ENCODE measurements at regions not wholly inside any gene's neighbourhood (a gene's known extent, or its start where the extent isn't known, plus 50 kb on each side); places are given as distances from the start of the nearest gene placed in this dataset.

- no peak for TF ChIP-seq CTCF (IDR thresholded peaks at IDR 0.05 in 2 of 3, conservative IDR thresholded peaks at IDR 0.05 in 1 of 3; ENCODE audit: borderline replicate concordance in 1 of 3, insufficient read depth in 1 of 3, low read depth in 2 of 3, low read length in 2 of 3)
- TF ChIP-seq EZH2 (IDR thresholded peaks at IDR 0.05) = no peak
- no peak for TF ChIP-seq ATF3 (IDR thresholded peaks at IDR 0.05)
- no peak for TF ChIP-seq TCF7L2 (IDR thresholded peaks at IDR 0.05; ENCODE audit: borderline replicate concordance, extremely low read depth, insufficient read depth, insufficient read length)
- no peak for TF ChIP-seq ELF1 (IDR thresholded peaks at IDR 0.05; ENCODE audit: borderline replicate concordance, low read depth)
- TF ChIP-seq POLR2A (IDR thresholded peaks at IDR 0.05; ENCODE audit: borderline replicate concordance, extremely low read depth, insufficient read depth, insufficient read length) = no peak
- no peak for TF ChIP-seq JUND (IDR thresholded peaks at IDR 0.05)
- no peak for TF ChIP-seq REST (IDR thresholded peaks at IDR 0.05; ENCODE audit: low read depth)
- TF ChIP-seq EGR1 (IDR thresholded peaks at IDR 0.05; ENCODE audit: low read depth) = no peak
These were observed 191.7 kb upstream of the NOX3 start (continued) for GRCh38 chr6:155647354-155647753.

- Histone ChIP-seq H2AFZ (ENCODE audit: low read depth, low read length, poor library complexity, severe bottlenecking) (no peak overlapping the region), H3K4me3 (replicated peaks in 1 of 2; ENCODE audit: low read depth in 1 of 2, low read length in 2 of 2) (no peak overlapping the region), H3K4me2 (ENCODE audit: low read length) (no peak overlapping the region), H3K9me3 (ENCODE audit: control insufficient read depth in 1 of 2, insufficient read depth in 1 of 2, low read depth in 1 of 2, low read length in 2 of 2) (no peaks in the 10 kb centered on the region), H3K9ac (ENCODE audit: low read length) (no peak overlapping the region), H3K27ac (ENCODE audit: low read depth, low read length) (no peak overlapping the region), H3K4me1 (ENCODE audit: control insufficient read depth in 1 of 2, insufficient read depth in 2 of 2, low read length in 2 of 2) (no peaks in the 10 kb centered on the region), H3K9me2 (ENCODE audit: insufficient read depth) (no peaks in the 10 kb centered on the region), H3K36me3 (ENCODE audit: control insufficient read depth in 1 of 2, insufficient read depth in 2 of 2, low read length in 2 of 2) (no peaks in the 10 kb centered on the region), H3K27me3 (ENCODE audit: insufficient read depth, low read length) (no peaks in the 10 kb centered on the region), H3K79me2 (ENCODE audit: insufficient read depth, low read length) (no peaks in the 10 kb centered on the region), H4K20me1 (ENCODE audit: insufficient read depth) (no peaks in the 10 kb centered on the region)
- POLR2A ChIA-PET = no interaction called here
- ATAC-seq = no peak
- DNase-seq (ENCODE audit: low read depth, low spot score) = no peak
- intact Hi-C loops (cut with micrococcal nuclease) = no loop called here
- no TSS peak for BruUV-seq (replicated peaks)
- TF ChIP-seq ELF1 (IDR thresholded peaks at IDR 0.05; ENCODE audit: borderline replicate concordance, low read depth) (no peak), SP1 (IDR thresholded peaks at IDR 0.05; ENCODE audit: low read depth) (no peak), CBX3 (IDR thresholded peaks at IDR 0.05; ENCODE audit: low read depth) (no peak), TCF7L2 (IDR thresholded peaks at IDR 0.05; ENCODE audit: borderline replicate concordance, extremely low read depth, insufficient read depth, insufficient read length) (no peak), ZFX (IDR thresholded peaks at IDR 0.05) (no peak), POLR2A (IDR thresholded peaks at IDR 0.05; ENCODE audit: borderline replicate concordance, extremely low read depth, insufficient read depth, insufficient read length) (no peak), EZH2phosphoT487 (IDR thresholded peaks at IDR 0.05; ENCODE audit: borderline replicate concordance) (no peak), EZH2 (IDR thresholded peaks at IDR 0.05) (no peak), ATF3 (IDR thresholded peaks at IDR 0.05) (no peak), FOSL1 (IDR thresholded peaks at IDR 0.05; ENCODE audit: low read depth) (no peak), POLR2AphosphoS5 (IDR thresholded peaks at IDR 0.05; ENCODE audit: low read depth, low read length) (no peak), EGR1 (IDR thresholded peaks at IDR 0.05; ENCODE audit: low read depth) (no peak)
- RAD21 ChIA-PET (ENCODE audit: low non-redundant PET in 1 of 2, low total read pairs in 2 of 2, uncharacterized antibody in 2 of 2, unreplicated experiment in 2 of 2) = interaction anchor here in 1 of 2 experiments (0.7 kb wide), 1 partner anchor 1447 kb away, joined by 3 read pairs; no protein-coding TSS in a partner anchor
- CTCF ChIA-PET = no interaction called here
These were observed 190.8 kb upstream of the NOX3 start for GRCh38 chr6:155646443-155646842.
